IPS-18c (cell line): ENCODE measurements at regions not wholly inside any gene's neighbourhood (a gene's known extent, or its start where the extent isn't known, plus 50 kb on each side); places are given as distances from the start of the nearest gene placed in this dataset.

Experiments used
- H3K4me3 ChIP-seq: 2 replicates; pipeline ENCODE4 v1.7.0; 2013; ENCODE audit warnings: low read depth, mild to moderate bottlenecking, low read length, moderate library complexity; ENCODE audit not compliant: insufficient read depth
- H3K9me3 ChIP-seq: one replicate; pipeline ENCODE4 v1.6.1; 2013; ENCODE audit warnings: mild to moderate bottlenecking, low read length, moderate library complexity; ENCODE audit not compliant: control insufficient read depth, insufficient read depth

DNA sequence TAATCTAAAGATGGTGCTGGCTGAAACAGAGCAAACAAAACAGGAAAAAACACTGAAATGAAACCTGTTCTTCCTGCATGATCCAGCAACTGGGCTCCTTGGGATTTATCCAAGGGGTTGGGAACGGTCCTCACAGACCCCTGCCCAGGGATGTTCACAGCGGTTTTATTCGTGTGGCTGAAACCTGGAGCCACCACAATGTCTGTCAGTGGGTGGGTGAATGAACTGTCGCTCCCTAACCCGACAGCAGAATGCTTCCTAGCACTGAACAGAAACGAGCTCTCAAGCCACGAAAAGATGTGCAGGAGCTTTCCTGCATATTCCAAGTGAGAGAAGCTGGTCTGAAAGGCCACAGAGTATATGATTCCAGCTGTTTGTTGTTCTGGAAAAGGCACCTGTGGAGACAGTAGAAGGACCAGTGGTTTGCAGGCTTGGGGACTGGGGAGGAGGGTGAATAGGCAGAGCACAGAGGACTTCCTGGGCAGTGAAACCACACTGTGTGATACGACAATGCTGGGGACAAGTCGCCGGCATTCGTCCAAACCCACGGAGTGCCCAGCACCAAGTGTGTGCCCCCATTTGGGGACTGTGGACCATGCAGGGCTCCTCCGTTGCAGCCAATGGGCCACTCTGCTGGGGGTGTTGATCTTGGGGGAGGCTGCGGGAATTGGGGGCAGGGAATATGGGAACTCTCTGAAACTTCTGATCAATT, 73.9 kb downstream of the TEX29 start:
- H3K4me3 ChIP-seq = no peak overlapping the region
- peaks cover 2% of the 10 kb centered on the region for H3K9me3 ChIP-seq

DNA sequence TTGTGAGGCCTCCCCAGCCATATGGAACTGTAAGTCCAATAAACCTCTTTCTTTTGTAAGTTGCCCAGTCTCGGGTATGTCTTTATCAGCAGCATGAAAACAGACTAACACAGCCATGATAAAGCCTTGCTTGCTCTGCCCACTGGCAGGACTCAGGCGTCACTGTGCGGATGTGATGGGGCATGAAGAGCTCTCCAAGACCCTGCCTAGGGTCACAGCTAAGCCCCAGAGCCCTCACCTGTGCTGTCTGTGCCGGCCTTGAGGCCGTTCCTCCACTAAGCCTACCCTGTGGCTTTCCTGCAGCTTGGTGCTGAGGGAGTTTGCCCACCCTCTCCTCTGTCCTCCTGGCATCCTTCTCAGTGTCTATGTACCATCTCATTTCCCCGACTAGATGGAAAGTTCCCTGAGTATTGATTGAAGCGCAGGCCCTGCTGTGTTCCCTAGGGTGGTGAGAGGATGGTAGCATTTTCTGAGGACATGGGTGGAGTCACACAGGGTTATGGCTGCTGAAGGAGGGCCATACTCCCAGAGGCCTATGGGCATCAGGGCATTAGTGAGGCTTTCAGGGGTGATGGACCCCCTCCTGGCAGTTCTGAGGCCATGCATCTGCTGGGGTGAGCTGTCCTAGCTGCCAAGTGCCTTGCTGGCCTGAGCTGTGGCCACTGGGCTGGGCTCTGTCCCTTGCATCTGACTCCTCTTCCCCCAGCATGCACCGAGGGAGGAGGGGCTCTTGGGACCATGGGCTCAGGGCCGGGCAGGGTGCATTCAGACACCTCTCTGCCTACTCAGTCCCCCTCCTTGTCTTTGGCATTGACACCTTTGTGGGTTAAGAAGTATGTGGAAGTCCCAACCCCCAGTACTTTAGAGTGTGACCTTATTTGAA, 75.3 kb downstream of the TEX29 start:
- Histone ChIP-seq H3K4me3 (no peak overlapping the region), H3K9me3 (peaks cover 2% of the 10 kb centered on the region)

DNA sequence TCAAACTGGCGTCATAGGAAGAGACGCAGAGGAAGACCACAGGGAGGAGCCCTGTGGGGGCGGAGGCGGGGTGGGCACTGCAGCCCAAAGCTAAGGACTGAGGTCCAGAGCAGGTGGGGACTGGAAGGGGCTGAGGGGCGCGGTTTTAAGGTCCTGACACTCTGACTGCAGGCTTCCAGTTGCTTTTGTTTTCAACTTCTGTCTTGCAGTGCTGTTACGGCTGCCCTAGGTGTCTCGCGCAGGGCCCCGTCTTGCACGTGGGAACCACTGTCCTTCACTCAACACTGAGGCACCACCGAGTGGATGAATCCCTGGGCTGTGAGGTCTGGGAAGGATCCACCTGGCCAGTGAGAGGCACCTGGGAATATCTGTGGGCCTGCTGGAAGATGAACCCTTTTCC, 76.0 kb downstream of the TEX29 start:
- no peak overlapping the region for H3K4me3 ChIP-seq
- no peaks in the 10 kb centered on the region for H3K9me3 ChIP-seq

DNA sequence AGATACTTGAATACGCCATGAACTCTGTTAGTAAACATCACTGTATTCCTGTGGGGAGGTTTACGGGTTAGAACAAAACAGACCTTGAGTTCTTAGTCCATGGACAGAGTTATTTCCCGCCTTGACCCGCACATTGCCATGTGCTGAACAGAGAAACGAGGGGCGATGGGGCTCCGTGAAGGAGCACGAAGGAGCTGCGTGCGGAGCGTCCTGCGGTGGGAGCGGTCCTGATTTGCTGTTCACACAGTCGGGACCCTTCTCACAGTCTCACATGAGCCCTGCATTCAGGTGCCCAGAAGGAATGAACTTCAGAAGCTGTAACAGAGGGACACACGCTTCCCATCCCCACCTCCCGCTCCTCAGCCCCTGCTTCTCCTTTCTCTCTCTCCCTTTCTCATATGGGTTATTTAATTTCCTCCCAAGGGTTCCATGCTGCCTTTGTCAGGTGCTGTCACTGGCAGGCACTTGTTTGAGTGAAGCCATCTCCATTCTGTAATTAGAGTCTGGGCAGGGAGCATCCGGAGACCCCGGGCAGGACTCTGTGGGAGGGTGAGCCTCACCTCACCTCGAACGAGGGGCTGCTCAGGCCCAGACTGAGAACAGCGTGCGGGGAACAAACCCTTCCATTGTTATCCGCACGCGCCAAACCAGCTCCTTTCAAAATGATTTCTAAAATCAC, 76.9 kb downstream of the TEX29 start:
- H3K4me3 ChIP-seq = no peak overlapping the region
- no peaks in the 10 kb centered on the region for H3K9me3 ChIP-seq

DNA sequence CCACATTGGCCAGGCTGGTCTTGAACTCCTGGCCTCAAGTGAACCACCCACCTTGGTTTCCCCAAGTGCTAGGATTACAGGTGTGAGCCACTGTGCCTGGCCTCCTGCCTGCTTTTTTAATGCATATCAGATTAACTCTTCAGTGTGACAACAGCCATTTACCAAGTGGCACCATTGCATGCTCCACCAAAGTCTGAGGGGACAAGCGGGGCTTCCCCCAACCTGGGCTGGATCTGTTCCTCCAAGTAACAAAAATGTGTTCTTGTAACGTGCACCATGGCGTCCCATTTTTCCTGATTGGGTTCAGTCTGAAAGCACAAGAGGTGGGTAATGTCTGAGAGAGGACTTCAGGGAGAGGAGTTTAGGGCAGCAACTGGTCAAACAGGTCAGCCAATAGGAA, 77.8 kb downstream of the TEX29 start:
- no peak overlapping the region for H3K4me3 ChIP-seq

DNA sequence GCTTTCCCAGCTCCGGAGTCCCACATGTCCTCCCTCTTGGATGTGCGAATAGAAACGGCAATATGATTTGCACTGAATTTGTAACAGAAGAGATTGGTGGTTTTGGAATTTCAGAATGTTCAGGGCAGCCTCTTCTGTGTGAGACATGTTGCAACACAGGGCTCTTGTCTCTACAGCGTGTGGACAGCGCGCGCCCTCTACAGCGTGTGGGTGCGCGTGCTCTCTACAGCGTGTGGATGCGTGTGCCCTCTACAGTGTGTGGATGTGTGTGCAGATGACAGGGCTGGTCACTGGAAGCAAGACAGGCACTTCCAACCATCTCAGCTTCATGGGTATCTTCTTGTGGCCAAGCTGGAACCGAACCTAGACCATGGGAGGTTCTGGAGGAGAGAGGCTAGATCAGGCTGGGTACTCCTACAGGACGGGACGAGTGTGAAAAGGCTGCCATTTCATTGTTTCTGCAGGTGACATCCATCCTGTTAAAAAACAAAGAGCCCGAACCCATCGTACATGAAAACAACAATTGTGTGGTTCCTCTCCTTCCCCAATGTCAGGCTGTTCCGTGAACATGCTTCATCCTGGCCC, 78.4 kb downstream of the TEX29 start:
- H3K4me3 ChIP-seq = no peak overlapping the region
- H3K9me3 ChIP-seq = no peaks in the 10 kb centered on the region

More for the DNA sequence above, 77.8 kb downstream of the TEX29 start:
- H3K9me3 ChIP-seq = no peaks in the 10 kb centered on the region

DNA sequence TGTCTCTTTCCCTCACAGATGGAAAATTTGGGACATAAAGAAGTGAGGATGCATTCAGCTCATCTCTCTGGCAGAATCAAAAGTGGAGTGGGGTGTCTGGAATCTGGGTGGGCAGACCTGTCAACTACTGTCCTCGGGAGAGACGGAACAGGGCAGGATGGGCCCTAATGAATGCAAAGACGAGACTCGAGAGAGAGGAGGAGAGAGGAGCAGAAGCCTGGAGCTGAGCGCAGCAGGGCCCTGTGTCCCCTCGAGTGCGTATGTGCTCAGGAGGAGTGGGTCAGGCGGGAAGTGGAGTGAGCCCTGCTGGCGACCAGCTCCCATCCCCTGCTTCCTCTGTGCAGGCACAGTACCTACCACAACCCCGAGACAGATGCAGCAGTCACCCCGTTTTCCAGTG, 78.9 kb downstream of the TEX29 start:
- no peaks in the 10 kb centered on the region for H3K9me3 ChIP-seq
- H3K4me3 ChIP-seq = no peak overlapping the region

DNA sequence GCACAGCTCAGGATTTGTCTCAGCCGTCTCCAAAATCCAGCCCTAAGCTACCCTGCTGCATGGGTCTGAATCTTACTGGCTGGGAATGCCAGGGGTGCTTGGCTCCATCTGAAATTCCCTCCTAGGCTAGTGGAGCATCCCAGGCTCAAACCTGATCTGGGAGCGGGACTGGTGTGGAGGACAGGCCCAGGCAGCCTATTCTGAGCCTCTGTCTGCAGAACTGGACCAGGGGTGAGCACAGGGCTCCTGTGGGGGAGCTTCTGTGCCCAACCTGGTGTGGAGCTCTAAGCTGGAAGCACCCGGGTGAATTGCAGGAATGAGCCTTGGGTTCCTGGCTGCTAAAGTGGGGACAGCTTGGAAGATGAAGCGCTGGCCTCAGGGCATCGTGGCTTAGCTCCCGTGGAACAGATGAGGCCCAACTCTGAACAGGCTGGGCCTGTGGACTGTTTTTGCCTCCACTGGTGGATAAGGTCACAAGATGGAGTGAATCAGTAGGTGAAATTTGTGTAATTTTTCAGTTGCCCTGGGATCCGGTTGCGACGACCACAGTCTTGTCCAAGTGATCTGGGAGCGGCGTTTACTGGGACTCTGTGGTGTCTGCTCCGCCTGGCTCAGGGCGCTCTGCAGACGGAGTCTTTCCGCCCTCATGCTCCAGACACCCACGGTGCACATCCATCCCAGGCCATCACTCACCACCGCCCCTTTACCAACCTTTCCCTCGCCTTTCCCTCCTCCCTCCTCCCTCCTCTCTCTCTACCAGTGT, 79.5 kb downstream of the TEX29 start:
- H3K9me3 ChIP-seq = no peaks in the 10 kb centered on the region
- no peak overlapping the region for H3K4me3 ChIP-seq

DNA sequence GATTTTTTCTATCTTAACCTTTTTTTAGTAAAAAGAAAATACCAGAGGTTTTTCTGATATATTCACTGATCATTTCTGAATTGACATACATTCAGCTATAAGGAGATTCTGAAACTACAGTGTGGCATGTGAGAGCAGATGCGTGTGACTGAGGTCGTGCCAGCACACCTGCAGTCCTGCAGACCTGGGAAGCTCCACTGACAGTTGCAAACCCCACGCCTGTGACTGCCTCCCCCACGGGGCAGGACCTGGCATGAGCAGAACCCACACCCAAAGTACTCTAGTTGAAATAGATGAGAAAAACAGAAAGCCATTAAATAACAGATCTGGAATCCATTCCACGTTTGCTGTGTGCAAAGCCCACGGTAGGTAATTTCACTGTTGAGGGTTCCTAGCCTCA, 80.7 kb downstream of the TEX29 start:
- no peaks in the 10 kb centered on the region for H3K9me3 ChIP-seq

DNA sequence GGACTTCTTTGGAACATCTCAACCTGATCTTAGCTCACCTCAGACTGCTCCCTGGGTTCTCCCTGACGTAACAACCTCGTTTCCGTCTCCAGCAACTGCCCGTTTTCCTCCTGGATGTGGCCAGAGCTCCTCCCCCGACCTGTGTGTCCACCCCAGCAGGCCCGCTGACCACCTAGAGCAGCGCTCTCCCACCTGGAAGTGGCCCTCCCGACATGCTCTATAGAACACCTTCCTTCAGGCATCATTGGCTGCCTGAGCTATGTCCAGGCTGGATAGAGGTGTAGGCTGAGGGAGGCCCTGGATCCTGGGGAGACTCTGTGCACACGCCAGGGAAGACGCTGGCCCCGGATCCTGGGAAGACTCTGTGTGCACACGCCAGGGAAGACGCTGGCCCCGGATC, 81.3 kb downstream of the TEX29 start:
- H3K4me3 ChIP-seq = no peak overlapping the region
- no peaks in the 10 kb centered on the region for H3K9me3 ChIP-seq

More for the DNA sequence above, 80.7 kb downstream of the TEX29 start:
- H3K4me3 ChIP-seq = no peak overlapping the region

DNA sequence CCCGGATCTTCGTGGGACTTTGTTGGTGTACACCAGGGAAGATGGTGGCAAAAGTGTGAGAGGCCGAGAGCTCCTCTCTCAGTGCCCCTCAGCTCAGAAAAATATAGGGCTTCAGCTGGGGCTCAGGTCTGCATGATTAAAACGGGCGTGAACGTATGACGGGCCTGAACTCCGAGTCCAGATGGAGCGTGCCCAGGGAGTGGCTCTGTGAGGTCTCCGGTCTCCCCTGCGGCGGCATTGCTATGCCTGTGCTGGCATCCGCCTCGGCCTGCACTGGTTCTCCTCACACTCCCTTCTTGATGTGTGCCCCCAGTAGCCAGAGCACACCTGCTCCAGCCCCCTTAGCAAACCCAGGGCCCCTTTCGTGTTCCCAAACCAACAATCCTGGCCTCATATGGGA, 82.0 kb downstream of the TEX29 start:
- H3K9me3 ChIP-seq = no peaks in the 10 kb centered on the region
- H3K4me3 ChIP-seq = no peak overlapping the region

DNA sequence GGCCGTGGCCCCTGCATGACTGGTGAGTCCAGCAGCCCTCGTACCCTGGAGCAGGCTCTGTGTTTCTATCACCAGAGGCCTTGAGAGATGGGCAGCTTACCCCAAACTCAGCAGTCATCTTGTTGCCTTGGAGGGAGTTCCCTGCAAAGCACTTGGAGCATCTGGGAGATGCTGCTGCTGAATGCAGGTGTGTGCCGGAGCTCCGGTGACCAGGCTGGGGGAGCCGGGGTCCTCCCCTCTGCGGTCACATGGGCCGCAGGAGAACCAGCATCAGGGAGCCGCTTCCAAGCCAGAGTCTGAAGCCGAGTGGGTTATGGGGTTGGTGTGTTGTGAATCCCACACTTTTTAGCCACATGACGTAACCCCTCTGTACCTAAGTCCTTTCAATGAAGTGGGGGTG, 82.8 kb downstream of the TEX29 start:
- no peak overlapping the region for H3K4me3 ChIP-seq
- no peaks in the 10 kb centered on the region for H3K9me3 ChIP-seq

DNA sequence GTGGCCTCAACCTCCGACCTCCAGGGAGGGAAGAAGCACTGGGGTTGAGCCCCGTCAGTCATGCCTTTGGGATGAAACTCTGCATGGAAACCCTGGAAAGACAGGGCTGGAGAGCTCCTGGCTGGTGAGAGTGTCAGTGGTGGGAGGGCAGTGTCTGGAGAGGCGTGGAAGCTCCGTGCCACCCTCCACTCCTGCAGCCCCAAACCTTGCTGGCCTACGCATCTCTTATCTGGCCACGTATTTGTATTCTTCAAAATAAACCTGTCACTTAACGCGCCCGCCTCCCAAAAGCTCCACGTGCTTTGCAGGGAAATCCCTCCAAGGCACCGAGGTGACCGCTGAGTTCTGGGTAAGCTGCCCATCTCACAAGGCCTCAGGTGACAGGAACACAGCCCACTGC, 84.3 kb downstream of the TEX29 start:
- Histone ChIP-seq H3K4me3 (no peak overlapping the region), H3K9me3 (no peaks in the 10 kb centered on the region)

DNA sequence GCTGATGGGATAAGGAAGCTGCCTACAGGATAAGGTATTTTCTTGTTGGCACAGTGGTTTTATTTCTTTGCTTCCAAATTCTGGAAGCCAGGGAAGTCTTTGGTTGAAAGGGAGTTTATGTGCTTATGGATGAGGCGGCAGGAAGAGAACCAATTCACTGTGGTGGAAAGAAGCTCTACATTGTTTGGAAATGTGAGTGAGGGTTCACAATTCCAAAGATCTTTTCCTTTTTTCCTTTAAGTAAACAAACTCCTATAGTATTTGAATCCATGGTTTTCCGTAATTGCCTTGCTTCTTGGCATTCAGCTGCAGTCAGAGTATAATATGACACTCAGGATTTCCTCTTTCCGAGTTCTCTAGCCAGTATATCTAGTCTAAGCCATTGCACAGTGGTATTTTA, 86.2 kb downstream of the TEX29 start:
- Histone ChIP-seq H3K4me3 (no peak overlapping the region), H3K9me3 (no peaks in the 10 kb centered on the region)

DNA sequence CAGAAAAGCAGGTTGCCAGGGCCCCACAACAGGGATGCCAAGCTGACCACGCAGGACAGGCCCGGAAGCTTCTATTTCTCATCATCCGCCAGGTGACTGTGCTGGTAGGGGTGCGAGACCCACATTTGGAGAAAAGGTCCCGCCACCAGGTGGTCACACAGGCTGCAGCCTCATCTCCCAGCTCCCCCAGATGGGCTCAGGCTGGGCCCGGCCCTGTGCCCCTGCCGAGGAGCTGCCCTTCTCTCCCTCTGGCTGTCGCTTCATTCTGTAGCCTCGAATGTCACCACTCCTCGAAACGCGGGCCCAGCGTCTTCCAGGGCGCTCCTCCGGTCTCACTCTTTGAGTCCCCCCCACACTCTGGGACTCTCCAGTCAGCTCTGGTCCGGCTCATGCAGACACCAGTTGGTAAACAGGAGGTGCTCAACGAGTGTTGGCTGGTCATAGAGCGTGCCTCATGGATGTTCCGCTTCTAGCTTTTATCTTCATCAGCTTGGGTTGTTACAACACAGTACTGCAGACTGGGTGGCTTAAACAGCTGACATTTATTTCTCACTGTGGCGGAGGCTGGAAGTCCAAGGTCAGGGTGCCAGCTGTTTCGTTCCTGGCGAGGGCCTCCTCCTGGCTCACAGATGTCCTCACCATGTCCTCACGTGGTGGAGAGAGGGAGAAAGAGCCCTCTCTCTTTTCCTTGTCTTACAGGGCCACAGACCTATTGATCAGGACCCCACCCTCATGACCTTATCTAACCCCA, 87.1 kb downstream of the TEX29 start:
- Histone ChIP-seq H3K9me3 (no peaks in the 10 kb centered on the region), H3K4me3 (no peak overlapping the region)

DNA sequence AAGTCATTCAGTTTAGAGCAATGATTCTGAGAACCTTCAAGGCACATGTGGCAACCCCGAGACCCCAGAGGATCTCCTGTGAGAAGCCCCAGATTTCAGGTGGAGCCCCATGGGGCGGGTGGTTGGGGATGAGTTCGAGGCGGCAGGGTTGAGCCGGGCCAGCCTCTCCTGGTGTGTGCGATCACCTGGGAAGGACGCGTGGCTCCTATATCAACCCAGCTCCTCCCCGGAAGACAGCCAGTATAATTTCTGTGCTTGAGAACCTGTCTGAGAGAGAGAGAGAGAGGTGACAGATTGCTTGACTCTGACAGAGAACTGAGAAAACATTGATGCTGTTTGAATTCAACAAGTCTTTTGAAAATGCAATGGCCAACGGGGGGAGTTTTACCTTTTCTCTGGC, 89.0 kb downstream of the TEX29 start:
- Histone ChIP-seq H3K9me3 (no peaks in the 10 kb centered on the region), H3K4me3 (no peak overlapping the region)
